ENCODE measurements at regions not wholly inside any gene's neighbourhood (a gene's known extent, or its start where the extent isn't known, plus 50 kb on each side); places are given as distances from the start of the nearest gene placed in this dataset.

GRCh38 chr10:128873411-128874054 lies 593.5 kb upstream of the MGMT start:
- no peak for DNase-seq (ENCODE audit: low read depth)

- DNase-seq (ENCODE audit: low read depth): no peak
These were observed 592.7 kb upstream of the MGMT start for GRCh38 chr10:128874331-128874730.

- no peak for DNase-seq (ENCODE audit: low read depth)
These were observed 591.9 kb upstream of the MGMT start for GRCh38 chr10:128875030-128875744.

- no peak for DNase-seq (ENCODE audit: low read depth)
These were observed 590.9 kb upstream of the MGMT start for GRCh38 chr10:128875956-128876736.

- no peak for DNase-seq (ENCODE audit: low read depth)
These were observed 589.9 kb upstream of the MGMT start for GRCh38 chr10:128877141-128877540.

GRCh38 chr10:128877936-128878335 lies 589.1 kb upstream of the MGMT start:
- DNase-seq (ENCODE audit: low read depth): no peak

GRCh38 chr10:128879030-128879429 lies 588.0 kb upstream of the MGMT start:
- no peak for DNase-seq (ENCODE audit: low read depth)

GRCh38 chr10:128879441-128880140 lies 587.5 kb upstream of the MGMT start:
- DNase-seq (ENCODE audit: low read depth): no peak

- DNase-seq (ENCODE audit: low read depth): no peak
These were observed 586.8 kb upstream of the MGMT start for GRCh38 chr10:128880159-128880725.

- DNase-seq (ENCODE audit: low read depth): no peak
These were observed 586.0 kb upstream of the MGMT start for GRCh38 chr10:128881086-128881485.

- no peak for DNase-seq (ENCODE audit: low read depth)
These were observed 583.6 kb upstream of the MGMT start for GRCh38 chr10:128883231-128884032.

- DNase-seq (ENCODE audit: low read depth): no peak
These were observed 583.0 kb upstream of the MGMT start for GRCh38 chr10:128884033-128884425.

GRCh38 chr10:128884496-128885072 lies 582.5 kb upstream of the MGMT start:
- DNase-seq (ENCODE audit: low read depth): no peak

GRCh38 chr10:128885573-128886555 lies 581.2 kb upstream of the MGMT start:
- DNase-seq (ENCODE audit: low read depth): no peak

- DNase-seq (ENCODE audit: low read depth): no peak
These were observed 579.2 kb upstream of the MGMT start for GRCh38 chr10:128887856-128888255.

GRCh38 chr10:128892005-128892404 lies 575.0 kb upstream of the MGMT start:
- no peak for DNase-seq (ENCODE audit: low read depth)

GRCh38 chr10:128894641-128895040 lies 572.4 kb upstream of the MGMT start:
- DNase-seq (ENCODE audit: low read depth): no peak

- DNase-seq (ENCODE audit: low read depth): no peak
These were observed 571.6 kb upstream of the MGMT start for GRCh38 chr10:128895473-128895872.

- peak; percentile 97 for DNase-seq (ENCODE audit: low read depth)
These were observed 570.8 kb upstream of the MGMT start for GRCh38 chr10:128896116-128896795.
